ENCODE measurements at regions not wholly inside any gene's neighbourhood (a gene's known extent, or its start where the extent isn't known, plus 50 kb on each side); places are given as distances from the start of the nearest gene placed in this dataset.

DNA sequence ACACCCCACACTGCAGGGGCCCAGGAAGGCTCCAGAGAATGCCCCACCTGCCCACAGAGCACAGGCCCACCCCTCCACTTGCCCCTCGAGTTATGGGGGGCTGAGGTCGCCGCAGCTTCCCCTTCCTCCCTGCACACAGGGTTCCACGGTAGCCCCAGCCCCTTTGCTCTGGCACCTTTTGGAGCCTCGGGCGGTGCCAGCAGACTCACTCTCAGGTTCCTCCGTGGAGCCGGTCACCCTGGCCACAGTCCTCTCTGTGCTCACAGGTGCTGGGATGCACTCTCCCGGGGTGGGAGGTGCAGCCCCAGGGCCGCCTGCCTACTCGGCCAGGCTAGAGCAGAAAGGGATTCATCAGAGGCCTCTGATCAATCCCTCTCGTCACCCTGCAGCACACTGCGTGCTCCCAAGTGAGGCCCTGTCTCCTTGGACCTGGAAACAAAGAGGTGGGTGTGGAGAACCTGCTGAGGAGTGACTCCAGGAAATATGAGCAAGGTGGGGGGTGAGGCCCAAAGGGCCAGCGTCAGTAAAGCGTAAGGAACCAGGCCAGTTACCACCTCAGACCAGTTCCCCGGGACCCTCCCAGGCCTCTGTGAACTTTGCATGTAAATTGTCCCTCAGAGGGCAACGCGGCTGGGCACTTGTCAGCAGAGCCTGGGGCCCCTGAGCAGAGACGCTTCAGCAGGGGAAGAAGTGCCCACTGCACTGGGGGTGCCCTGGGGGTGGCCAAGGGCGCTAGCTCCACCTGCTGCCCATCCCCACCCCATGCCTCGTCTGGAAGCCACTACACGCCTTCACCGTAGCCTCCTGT is 167.8 kb downstream of the OLFM1 start:
- no peak for DNase-seq

DNA sequence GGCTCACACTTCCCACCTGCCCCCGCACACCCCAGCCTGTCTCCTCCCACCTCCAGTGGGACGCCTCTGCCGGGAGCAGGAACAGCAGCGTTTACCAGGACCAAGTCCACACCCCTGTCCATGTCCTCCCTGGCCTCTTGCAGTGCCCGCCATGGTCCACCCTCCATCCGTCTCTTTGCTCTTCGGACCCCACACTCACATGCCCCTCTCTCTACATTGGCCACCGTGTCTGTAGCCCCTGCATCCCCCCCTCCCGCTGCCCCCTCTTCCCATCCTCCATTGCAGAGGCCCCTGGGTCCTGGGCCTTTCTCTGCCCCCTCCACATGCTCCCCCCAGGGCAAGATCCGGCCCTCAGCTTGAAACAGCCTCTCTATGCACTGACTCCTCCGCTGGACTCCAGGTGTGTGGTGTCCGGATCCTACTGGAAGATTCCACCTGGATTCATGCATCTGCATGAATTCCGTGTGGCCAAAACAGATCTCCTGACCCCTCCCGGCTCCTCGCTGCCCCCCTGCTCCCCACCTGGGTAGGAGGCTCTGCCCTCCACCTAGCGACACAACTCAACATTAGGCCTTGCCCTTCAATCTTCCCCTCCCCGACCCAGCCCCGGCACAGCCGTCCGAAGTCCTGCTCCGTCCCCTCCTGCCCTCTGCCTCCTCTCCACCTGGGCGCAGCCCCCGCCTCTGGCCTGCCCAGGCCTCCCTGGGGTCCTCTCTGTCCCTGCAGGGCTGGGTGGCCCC is 168.5 kb downstream of the OLFM1 start:
- DNase-seq, result no peak

DNA sequence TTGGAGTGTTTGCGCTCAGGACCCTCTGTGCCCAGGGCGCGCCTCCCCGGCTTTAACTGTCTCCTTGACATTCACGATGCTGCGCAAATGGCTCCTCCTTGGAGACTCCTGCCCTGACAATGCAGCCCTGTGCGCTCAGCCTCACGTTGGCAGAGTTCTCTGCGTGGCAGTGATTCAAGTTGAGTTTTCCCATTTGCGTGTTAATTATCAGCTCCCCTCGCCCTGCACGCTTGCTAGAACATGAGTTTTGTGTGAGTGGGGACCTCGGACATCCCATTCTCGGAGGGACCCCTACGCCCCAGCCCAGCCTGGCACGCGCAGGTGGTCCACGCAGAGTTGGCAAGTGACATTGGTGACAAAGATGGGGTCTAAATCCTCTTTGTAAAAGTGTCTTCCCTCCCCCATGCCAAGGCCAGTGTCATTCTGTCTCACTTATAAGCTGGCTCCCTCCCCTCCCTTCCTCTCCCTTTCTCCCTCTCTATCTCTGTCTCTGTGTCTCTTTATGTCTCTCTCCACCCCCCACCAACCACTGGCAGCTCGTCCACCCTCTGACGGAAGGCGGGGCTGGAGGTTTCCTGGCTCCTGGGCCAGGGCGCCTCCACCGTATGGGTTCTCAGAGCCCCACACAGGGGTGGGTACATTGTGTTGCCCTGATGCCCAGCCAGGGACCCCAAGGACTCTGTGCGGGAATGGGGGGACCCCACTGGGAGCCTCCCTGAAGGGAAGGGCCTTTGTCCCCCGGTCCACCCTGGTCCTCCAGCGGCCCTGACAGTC is 169.3 kb downstream of the OLFM1 start:
- DNase-seq, result no peak

DNA sequence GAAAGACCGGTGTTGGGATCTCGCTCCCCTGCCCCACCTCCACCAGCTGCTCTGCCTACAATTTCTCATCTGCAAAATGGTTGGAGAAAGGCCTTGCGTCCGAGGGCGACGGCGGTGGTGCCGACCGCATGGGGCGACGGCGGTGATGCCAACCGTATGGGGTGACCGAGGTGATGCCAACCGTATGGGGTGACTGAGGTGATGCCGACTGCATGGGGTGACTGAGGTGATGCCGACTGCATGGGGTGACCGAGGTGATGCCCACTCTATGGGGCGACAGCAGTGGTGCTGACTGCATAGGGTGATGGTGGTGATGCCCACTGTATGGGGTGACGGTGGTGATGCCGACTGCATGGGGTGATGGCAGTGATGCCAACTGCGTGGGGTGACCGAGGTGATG is 171.0 kb downstream of the OLFM1 start:
- DNase-seq, result no peak

DNA sequence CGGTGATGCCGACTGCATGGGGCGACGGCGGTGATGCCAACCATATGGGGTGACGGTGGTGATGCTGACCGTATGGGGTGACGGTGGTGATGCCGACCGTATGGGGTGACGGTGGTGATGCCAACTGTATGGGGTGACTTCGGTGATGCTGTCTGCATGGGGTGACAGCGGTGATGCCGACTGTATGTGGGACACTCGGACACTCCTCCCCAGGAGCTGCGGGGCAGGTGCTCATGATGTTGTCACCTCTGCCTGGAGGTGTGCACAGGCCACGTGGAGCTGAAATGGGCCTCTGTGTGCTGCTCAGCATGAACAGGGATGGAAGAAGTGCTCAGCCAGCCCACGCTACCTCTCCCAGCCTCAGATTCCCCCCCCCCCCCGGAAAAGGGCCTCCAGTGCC is 171.8 kb downstream of the OLFM1 start:
- DNase-seq, result no peak

DNA sequence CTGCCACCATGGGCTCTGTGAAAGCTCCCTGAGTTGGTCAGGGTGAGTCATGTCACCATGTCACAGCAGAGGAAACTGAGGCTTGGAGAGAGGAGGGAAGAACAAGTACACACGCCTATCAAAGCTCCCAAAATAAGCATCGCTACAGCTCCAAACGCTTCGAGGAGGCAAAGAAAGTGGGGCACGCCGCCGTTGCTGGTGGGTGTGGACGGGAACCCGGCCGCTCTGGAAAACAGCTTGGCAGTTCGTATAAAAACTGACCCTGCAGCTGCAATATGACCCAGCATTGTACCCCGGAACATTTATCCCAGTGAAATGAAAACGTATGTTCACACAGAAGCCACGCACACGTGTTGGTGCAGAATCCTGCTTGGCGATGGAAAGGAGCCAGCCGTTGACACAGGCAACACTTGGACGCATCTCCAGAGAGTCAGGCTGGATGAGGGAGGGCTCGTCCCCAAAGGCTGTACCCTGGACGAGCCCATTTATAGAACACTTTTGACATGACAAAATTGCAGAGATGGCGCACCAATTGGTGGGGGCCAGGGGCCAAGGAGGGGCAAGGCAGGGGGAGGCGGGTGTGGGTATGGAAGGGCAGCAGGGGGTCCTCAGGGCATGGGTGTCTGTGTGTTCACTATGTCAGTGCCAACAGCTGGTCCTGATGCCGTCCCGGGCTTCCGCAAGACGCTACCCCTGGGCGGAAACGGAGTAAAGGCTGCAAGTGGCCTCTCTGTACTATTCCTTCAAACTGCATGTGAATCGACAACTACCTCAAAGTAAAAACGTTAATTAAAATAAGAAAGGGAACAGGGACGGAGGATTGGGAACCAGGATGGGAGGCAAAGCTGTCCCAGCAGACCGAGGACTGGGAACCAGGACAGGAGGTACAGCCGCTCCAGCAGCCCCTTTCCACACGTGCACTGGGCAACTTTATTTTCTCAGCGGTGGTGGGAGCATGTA is 173.0 kb downstream of the OLFM1 start:
- no peak for DNase-seq

DNA sequence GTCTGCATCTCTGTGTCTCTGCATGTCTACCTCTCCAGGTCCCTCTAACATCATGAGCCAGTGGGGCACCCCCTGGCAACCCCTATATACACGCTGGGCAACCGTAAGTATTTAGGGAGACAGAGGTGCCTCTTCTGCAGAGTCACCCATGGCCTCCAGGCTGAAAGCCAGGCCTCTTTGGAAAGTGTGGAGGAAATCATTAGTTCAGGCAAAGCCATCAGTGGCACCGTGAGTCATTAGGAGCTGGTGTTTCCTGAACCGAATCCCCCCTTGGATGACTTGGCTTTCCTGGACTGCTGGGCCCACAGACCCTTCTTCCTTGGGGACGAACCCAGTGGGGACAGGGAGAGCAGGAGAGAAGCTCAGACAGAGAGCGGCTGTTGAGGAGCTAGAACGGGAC is 174.8 kb downstream of the OLFM1 start:
- no peak for DNase-seq

DNA sequence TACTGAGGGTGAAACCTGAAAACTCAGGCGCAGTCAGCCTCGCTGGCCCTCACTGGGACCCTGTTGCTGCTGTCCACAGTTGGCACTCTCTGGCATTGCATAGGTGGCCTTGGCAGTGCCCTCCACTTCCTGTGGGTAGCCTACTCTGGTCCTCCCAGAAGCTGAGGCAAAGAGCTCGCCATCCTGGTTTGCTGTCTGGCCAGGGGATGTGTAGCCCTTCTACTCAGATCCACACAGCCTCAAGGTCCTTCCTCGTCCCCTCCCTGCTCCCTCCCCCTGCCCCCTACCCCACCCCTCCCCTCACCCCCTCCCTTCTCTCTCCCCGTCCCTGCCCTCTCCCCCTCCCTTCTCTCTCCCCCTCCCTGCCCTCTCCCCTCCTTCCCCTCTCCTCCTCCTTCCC is 176.0 kb downstream of the OLFM1 start:
- DNase-seq, result no peak

DNA sequence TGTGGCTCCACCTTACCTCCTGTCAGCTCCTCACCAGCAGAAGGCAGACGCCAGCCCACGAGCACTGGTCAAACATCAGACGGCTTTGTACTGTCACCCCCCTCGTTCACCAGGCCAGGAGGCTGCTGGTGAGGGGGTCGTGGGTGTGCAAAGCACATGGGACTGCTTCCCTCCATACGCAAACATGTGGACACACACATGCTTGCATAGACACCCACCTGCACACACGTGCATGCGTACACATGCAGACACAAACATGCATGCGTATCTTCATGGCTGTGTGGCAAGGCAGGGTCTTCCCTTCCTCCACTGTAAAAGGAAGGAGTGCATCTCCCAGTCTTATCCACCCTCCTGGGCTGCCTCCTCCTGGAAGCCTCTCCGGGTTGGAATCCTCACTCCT is 178.5 kb downstream of the OLFM1 start:
- no peak for DNase-seq

DNA sequence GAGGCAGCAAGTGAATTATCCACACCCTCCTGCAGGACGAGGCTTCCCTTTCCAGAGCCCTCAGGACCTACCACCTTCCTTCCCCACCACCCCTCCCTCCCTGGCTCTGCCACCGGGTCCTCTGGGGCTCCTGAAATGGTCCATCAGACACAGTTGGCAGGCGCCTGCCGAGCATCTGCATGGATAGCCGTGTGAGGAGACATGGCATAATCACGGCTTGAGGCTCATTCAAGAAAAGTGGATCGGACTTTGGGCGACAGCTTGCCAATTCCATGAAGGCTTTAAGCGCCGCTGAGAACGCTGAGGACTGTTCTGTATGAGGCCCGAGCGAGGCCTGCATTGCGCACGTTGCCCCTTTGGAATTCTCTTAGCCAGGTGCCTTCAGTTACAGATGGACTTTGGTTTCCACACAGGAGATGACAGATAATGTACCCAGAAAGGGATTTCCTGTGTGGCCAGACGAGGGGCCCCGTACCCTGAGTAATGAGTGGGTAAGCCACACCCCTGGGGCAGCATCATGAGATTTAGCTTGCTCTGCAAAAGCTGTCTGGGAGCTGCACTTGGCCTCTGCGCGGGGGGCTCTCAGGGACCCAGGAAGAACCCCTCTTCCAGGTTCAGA is 179.8 kb downstream of the OLFM1 start:
- no peak for DNase-seq

DNA sequence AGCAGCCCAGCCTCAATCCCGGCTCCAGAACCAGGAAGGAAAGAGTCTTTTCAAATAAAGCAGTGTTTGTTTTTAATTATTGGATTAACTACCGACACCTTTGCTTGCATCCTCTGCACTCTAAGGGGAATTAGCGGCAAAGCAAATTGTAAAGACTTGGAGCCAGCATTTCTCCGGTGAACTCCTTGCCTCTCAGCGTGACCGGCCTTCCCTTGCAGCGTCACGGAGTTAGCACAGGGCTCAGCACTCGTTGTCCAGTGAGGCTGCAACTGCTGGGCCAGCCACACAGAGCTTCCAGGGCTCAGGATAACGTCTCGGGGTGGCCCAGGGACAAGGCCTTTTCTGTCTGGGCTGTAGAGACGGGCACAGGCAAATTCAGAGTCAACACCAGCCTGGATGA is 180.6 kb downstream of the OLFM1 start:
- DNase-seq, result no peak

DNA sequence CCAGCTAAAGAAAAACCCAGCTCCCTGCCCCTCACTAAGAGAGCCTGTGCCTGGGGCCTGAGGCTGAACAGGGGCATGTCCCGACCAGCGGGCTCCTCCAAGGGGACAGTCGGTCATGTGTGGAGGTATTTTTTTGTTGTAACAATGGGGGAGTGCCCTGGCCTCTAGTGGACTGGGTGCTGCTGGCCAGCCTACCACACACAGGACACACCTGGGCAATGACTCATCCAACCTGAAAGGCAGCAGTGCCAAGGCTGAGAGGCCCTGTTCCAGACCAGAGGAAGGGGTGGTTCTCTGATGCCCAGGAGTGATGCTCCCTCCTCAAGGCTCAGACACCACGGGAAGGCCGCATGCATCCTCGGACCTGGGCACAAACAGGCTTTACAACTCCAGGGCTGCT is 181.5 kb downstream of the OLFM1 start:
- no peak for DNase-seq

DNA sequence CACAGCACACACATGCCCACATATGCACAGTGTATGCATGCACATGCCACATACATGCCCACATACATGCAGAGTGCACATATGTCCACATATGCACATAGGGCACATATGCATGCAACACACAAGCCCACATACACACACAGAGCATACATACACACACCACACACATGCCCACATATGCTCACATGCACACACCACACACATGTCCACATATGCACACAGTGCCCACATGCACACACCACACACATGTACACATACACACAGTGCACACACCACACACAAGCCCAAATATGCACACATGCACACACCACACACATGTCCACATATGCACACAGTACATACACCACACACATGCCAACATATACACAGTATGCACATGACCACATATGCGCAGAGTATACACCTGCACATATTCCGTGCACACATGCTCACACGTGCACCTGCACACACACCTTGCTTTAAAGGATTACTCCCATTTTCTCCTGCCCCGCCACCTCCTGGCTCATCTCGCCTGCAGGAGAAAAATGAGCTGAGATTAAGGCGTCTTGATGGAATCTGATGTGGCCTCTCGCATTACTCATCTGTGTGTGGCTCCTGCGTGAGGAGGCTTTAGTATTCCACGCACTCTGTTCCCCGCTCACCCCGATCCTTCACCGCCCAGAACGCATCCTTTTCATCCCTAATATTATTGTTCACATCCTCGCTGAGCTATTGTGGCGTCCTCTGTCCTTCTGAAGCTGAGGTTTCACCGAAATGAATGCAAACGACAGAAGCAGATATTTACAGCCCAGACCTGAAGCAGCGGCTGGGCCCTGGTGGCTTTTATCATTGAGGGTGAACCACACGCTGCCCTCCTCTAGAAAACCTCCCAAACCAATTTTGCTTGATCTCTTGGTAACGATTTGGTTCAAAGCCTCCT is 182.7 kb downstream of the OLFM1 start:
- DNase-seq, result no peak

DNA sequence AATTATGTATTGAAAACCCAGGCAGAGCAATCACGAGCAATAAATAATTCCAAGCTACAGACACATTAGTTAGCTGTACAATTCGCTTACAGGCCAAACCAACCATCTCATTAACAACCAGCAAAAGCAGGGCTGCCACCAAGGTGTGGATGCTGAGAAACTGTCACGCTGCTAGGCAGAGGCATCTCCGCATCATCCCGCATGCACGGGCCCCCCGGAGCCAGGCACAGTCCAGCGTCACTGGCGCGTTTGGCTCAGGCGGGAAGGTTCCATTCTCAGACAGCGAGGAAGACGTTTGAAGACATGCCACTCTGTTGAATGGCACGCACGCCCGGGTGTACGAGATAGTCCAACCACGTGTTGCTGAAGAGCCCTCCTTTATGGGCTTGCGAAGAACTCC is 184.0 kb downstream of the OLFM1 start:
- DNase-seq, result no peak

DNA sequence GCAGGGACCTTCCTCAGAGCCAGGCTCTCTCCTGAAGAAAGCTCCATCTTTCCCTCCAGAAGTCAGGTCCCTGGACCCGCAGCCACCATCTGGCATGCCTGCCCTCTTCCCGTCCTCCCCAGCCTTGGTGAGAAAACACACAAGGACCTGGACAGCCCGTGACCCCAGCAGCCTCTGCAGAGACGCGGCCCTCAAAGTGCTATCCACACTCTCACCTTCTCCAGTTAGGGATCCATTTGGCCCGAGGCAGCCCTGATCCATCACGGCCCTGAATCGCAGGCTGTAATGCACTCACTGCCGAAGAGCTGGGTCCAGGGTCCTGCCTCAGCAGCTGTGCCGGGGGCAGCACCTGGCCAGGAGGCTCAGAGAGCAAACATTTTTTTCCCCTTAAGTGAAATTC is 185.1 kb downstream of the OLFM1 start:
- no peak for DNase-seq

DNA sequence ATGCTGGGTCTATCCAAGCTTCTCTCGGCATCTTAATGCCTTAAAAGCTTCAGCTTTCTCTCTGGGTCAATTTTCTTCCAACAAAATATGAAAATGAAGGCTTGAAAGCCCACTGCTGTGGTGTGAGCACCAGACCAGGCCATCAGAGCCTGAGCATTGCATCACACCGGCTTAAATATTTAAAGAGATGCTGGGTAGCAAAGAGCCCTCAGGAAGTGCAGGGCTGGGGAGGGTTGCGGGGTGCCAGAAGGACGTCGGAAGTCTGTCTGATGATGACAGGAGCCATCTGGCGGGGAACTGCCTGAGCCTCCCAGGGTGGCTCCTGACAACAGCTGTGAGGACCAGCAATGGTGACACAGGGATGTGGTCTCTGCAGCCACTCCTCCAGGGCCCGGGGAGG is 185.5 kb downstream of the OLFM1 start:
- no peak for DNase-seq

DNA sequence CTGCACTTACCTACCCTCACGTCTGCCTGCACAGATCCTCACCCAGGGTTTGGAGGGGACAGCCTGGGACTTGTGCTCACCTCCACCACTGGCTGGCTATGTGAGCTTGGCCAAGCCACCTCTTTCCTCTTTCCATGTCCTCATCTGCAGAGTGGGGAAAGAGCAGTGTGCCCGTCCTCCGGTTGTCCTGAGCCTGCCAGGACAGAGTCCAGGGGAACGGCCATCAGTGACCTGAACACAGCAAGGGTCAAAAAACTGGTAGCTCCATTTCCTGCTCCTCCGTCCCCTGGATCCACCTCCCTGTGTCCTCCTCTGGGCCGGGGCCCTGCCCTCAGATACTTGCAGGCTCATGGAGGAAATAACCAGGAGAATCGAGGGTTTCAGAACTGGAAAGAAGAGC is 187.7 kb downstream of the OLFM1 start:
- DNase-seq, result no peak

DNA sequence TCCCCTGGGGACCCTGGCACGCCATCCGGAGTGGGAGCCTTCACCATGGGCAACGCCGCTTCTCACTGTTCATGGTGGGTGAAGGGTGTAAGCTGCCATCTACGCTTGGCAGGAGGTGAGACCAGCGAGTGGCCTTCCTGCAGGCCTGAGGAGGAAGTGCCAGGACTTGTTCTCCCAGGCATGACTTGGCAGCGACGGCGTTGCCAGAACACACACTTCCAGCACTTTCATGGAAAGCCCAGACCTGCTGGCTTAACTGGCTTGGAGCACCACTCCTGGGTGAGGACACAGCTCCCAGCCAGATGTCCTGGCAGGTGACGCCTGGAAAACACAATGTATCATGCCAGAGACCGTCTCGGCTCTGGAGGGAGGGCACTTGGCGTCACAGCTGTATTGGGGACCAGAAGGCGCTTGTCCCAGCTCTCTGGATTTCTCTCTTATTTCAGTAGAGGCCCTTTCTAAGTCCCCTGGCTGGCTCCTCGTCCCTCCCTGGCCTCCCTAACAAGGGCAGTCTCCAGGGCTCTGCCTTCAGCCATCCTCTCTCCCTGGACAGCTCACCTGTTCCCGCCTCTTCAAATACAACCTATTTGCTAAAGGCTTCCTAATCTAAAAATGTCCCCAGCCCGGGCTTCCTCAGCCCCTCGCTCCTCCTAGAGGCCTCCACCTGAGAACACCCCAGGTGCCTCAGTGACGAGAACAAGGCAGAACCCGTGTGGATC is 188.3 kb downstream of the OLFM1 start:
- DNase-seq, result no peak

DNA sequence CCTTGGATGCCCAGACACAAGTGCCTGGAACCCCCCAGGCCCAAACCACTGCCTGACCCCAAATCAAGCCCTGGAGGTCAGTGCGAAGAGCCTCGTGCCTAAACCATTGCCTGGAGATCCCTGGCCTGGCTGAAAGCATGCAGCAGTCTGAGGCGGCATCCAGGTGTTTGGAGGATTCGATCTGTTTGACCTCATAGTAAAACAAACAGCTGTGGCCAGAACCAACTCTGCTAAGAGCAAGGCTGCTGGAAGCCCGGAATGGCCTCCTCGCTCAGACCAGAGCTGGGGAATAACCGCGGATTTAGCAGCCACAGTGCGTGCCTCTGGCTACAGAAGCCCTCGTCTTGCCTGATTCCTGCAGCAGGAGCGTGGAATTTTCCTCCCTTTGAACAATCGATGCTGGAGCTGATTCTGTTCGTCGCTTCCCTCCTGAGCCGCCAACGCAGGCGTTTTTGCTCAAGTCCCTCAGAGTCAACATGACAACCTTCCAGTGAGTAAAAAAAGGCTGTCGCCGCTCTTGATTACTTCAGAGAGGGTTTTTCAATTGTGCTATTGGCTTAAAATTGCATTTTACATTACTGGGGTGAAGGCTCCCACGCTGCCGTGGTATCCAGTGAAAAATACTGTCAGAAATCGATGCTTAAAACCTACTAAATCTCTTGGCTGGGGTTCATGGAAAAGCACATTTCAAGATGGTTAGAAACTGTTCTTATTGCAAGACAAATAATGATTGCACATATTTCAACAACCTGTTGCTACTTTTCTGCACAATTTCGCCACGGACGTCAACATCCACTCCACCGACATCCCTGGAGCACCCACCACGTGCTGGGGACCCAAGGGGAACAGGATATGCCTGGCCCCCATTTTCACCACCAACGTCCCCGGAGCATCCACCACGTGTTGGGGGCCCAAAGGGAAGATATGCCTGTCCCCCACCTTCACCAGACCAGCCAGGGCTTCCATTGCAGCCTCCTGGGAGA is 190.0 kb downstream of the OLFM1 start:
- DNase-seq, result no peak

Data from activated gamma-delta T cell treated with Interleukin-2 at 50 U/mL for 16 hours (primary cell).